Panc1 (cell line): ENCODE measurements at regions not wholly inside any gene's neighbourhood (a gene's known extent, or its start where the extent isn't known, plus 50 kb on each side); places are given as distances from the start of the nearest gene placed in this dataset.

ENCODE experiments used
- ATAC-seq: fragments of 200-7000 bp; cut with Tn5 transposase; 2 replicates; pipeline ENCODE4 v1.9.1; 2020; ENCODE audit warnings: mild to moderate bottlenecking, moderate library complexity
- BruUV-seq: library from RNA; stranded (reverse); fragments of 400-500 nt; replicated peaks from 2 replicates; lab custom pipeline; 2021; lab: Mats Ljungman, UMichigan
- CTCF ChIA-PET: fragments of 300-600 bp; sonication (Branson Sonifier 250); formaldehyde crosslinking; loops from one replicate; lab custom pipeline; 2022; ENCODE audit warnings: antibody characterized with exemption; lab: Charles Lee
- POLR2A ChIA-PET: fragments of 300-600 bp; sonication (Branson Sonifier 250); formaldehyde crosslinking; loops from one replicate; lab custom pipeline; 2022; ENCODE audit warnings: antibody characterized with exemption; lab: Charles Lee
- DNase-seq: peaks from one replicate; pipeline ENCODE4 v3.0.0-alpha.2; 2010; ENCODE audit warnings: low read depth, low spot score
- H3K27ac ChIP-seq: 2 replicates; pipeline ENCODE4 v1.5.1; 2011; ENCODE audit warnings: mild to moderate bottlenecking, low read length, inconsistent platforms
- H3K27me3 ChIP-seq: fragments of 200-500 bp; sonication (Bioruptor generic); 2 replicates; pipeline ENCODE4 v1.6.0; 2014; ENCODE audit warnings: low read length, inconsistent platforms; ENCODE audit not compliant: control insufficient read depth, insufficient read depth
- H3K36me3 ChIP-seq: fragments of 200-500 bp; sonication (Bioruptor generic); 2 replicates; pipeline ENCODE4 v1.5.1; 2014; ENCODE audit warnings: inconsistent platforms, mild to moderate bottlenecking, low read length, moderate library complexity; ENCODE audit not compliant: control insufficient read depth, insufficient read depth
- H3K4me1 ChIP-seq: 2 replicates; pipeline ENCODE4 v1.5.1; 2011; ENCODE audit warnings: inconsistent platforms, mild to moderate bottlenecking, low read length, moderate library complexity; ENCODE audit not compliant: control insufficient read depth, insufficient read depth
- H3K4me3 ChIP-seq, 2 experiments: 2 replicates each; pipeline ENCODE4 v1.5.1; 2011 to 2012; ENCODE audit warnings: low read depth in 2 of 2, low read length in 2 of 2, mild to moderate bottlenecking in 2 of 2, inconsistent platforms in 1 of 2, moderate library complexity in 1 of 2
- H3K9me3 ChIP-seq: fragments of 200-500 bp; sonication (Bioruptor generic); 2 replicates; pipeline ENCODE4 v1.5.1; 2014; ENCODE audit warnings: low read depth, mild to moderate bottlenecking, inconsistent platforms, low read length, moderate library complexity; ENCODE audit not compliant: control insufficient read depth, insufficient read depth
- CTCF ChIP-seq: fragments of 450-650 bp; IDR thresholded peaks from 2 replicates; pipeline ENCODE4 v1.5.1; 2017; ENCODE audit warnings: mild to moderate bottlenecking
- POLR2AphosphoS5 ChIP-seq: IDR thresholded peaks from 2 replicates; pipeline ENCODE4 v1.6.1; 2012; ENCODE audit warnings: mild to moderate bottlenecking, low read depth, low read length, moderate library complexity
- SIN3A ChIP-seq: IDR thresholded peaks from 2 replicates; pipeline ENCODE4 v1.6.1; 2012; ENCODE audit warnings: low read depth, mild to moderate bottlenecking, low read length, moderate library complexity, borderline replicate concordance; ENCODE audit not compliant: insufficient read depth
- TCF7L2 ChIP-seq: IDR thresholded peaks from 2 replicates; pipeline ENCODE4 v1.6.1; 2011; ENCODE audit warnings: mild to moderate bottlenecking, low read depth, low read length, inconsistent platforms
- in situ Hi-C: cut with HindIII; loops from 2 replicates; pipeline ENCODE4 v1.10.0; 2016; ENCODE audit warnings: low sequenced_read_pairs, low pct_unique_long_range_greater_than_20kb
- intact Hi-C: fragments of 100-400 bp; cut with micrococcal nuclease; formaldehyde crosslinking; loops from one replicate; pipeline ENCODE4 v1.10.0; 2022; ENCODE audit not compliant: unreplicated experiment
- TF ChIP-seq, protein P1 (sequence below), 2 experiments: IDR thresholded peaks; 2 replicates each; pipeline ENCODE4 v1.6.1; 2011 to 2012; ENCODE audit warnings: low read depth in 2 of 2, control low read depth in 1 of 2, low read length in 1 of 2, mild to moderate bottlenecking in 1 of 2, moderate library complexity in 1 of 2; ENCODE audit not compliant: insufficient read depth in 1 of 2

GRCh38 chr20:58056921-58057686 is 171.3 kb downstream of the ANKRD60 start:
- DNase-seq (no peak), ATAC-seq (no peak)
- TF ChIP-seq SIN3A: no peak
- TF ChIP-seq, protein P1, sequence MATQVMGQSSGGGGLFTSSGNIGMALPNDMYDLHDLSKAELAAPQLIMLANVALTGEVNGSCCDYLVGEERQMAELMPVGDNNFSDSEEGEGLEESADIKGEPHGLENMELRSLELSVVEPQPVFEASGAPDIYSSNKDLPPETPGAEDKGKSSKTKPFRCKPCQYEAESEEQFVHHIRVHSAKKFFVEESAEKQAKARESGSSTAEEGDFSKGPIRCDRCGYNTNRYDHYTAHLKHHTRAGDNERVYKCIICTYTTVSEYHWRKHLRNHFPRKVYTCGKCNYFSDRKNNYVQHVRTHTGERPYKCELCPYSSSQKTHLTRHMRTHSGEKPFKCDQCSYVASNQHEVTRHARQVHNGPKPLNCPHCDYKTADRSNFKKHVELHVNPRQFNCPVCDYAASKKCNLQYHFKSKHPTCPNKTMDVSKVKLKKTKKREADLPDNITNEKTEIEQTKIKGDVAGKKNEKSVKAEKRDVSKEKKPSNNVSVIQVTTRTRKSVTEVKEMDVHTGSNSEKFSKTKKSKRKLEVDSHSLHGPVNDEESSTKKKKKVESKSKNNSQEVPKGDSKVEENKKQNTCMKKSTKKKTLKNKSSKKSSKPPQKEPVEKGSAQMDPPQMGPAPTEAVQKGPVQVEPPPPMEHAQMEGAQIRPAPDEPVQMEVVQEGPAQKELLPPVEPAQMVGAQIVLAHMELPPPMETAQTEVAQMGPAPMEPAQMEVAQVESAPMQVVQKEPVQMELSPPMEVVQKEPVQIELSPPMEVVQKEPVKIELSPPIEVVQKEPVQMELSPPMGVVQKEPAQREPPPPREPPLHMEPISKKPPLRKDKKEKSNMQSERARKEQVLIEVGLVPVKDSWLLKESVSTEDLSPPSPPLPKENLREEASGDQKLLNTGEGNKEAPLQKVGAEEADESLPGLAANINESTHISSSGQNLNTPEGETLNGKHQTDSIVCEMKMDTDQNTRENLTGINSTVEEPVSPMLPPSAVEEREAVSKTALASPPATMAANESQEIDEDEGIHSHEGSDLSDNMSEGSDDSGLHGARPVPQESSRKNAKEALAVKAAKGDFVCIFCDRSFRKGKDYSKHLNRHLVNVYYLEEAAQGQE (IDR thresholded peaks at IDR 0.05; ENCODE audit: insufficient read depth in 1 of 2, low read depth in 2 of 2, low read length in 1 of 2): no peak
- TF ChIP-seq POLR2AphosphoS5: no peak
- no peak for TF ChIP-seq TCF7L2
- no peak for TF ChIP-seq CTCF
- H3K4me1 ChIP-seq: no peaks in the 10 kb centered on the region
- intact Hi-C loops (no loop called here), in situ Hi-C loops (no loop called here)
- no peaks in the 10 kb centered on the region for H3K27me3 ChIP-seq
- no peak overlapping the region for H3K4me3 ChIP-seq
- ChIA-PET CTCF (interaction anchor here (0.6 kb wide), 1 partner anchor 482 kb away, joined by 4 read pairs; no protein-coding TSS in a partner anchor), POLR2A (no interaction called here)
- H3K36me3 ChIP-seq: no peaks in the 10 kb centered on the region
- H3K9me3 ChIP-seq: peaks cover 2% of the 10 kb centered on the region; the same call in 1 of the 2 replicates
- no peak overlapping the region for H3K27ac ChIP-seq
- BruUV-seq: no TSS peak

- CTCF ChIA-PET: no interaction called here
- H3K4me3 ChIP-seq: no peak overlapping the region
- no peaks in the 10 kb centered on the region for H3K36me3 ChIP-seq
- DNase-seq (no peak), ATAC-seq (no peak)
- no peaks in the 10 kb centered on the region for H3K4me1 ChIP-seq
- intact Hi-C loops: no loop called here
- no peaks in the 10 kb centered on the region for H3K27me3 ChIP-seq
- H3K9me3 ChIP-seq: peaks cover 5% of the 10 kb centered on the region; the same call in 1 of the 2 replicates
- H3K27ac ChIP-seq: no peak overlapping the region
- POLR2A ChIA-PET: interaction anchor here (0.7 kb wide), 1 partner anchor 44 kb away, joined by 7 read pairs; no protein-coding TSS in a partner anchor
- BruUV-seq: no TSS peak
- TF ChIP-seq POLR2AphosphoS5 (no peak), SIN3A (no peak), TCF7L2 (no peak)
- TF ChIP-seq, protein P1 (IDR thresholded peaks at IDR 0.05; ENCODE audit: insufficient read depth in 1 of 2, low read depth in 2 of 2, low read length in 1 of 2): no peak
- in situ Hi-C loops: no loop called here
Measured at GRCh38 chr20:58056021-58056591, 172.3 kb downstream of the ANKRD60 start.
